ENCODE measurements at regions not wholly inside any gene's neighbourhood (a gene's known extent, or its start where the extent isn't known, plus 50 kb on each side); places are given as distances from the start of the nearest gene placed in this dataset.

DNA sequence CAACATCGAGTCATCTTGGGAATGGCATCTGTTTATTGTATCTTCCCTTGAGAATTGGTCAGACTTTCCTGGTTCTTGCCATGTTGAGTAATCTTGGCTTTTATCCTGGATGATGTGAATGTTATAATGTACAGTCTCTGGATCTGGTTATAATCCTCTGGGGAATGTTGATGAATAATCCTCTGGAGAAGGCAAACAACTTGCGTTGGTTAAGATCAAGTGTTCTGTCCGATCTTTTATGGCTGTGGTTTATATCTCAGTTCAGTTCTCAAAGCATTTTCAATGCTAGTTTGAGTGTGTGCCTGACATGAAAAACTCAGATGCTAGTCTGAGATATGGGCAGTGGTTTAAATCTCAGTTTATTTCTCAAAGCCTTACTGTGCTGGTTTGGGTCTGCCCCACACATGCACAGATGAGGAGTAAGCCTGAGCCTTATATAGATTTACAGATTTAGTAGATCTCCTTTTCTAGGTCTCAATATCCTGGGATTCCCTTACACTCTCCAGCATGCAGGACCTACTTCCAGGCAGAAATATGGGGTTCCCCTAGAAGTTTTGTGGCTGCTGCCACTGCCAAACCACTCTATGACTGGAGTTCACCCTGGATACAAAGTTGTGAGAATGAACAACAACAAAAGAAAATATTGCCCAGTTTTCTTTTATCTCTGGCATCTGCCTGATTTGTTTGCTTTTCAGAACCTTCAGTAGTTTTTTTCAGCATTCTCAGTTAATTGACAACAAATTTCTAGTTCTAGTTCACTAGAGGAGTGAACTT lies 191.8 kb upstream of the MAN1A1 start:
- Histone ChIP-seq H3K36me3 (ENCODE audit: insufficient read depth, low read depth, low read length) (no peaks in the 10 kb centered on the region), H3K27me3 (ENCODE audit: insufficient read depth, low read length) (no peaks in the 10 kb centered on the region), H3K4me3 (ENCODE audit: low read length) (no peak overlapping the region), H3K9me3 (ENCODE audit: insufficient read depth, low read depth, low read length) (no peaks in the 10 kb centered on the region), H3K9ac (ENCODE audit: low read depth, low read length) (no peak overlapping the region), H3K4me1 (ENCODE audit: insufficient read depth, low read length) (no peaks in the 10 kb centered on the region), H3K27ac (ENCODE audit: low read length) (no peak overlapping the region)

DNA sequence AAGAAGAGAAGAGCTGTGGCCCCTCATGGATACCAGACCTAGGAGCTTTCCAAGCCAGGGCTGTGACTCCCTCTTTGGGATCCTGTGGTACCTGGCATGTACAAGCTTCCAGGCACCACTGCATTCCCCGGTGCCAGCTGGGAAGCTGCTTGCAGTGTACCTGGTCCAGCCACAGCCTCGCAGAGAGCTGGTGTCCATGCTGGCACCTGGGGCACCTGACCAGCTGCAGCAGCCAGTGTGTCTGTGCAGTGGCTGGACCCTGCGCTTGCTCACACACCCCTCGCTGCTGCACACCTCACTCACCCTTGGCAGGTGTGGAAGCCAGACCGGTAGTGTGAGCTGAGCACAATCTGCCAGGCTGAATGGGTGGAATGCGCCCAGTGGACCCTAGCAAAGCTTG lies 190.9 kb upstream of the MAN1A1 start:
- H3K27ac ChIP-seq (ENCODE audit: low read length): no peak overlapping the region
- no peak overlapping the region for H3K9ac ChIP-seq (ENCODE audit: low read depth, low read length)
- no peaks in the 10 kb centered on the region for H3K27me3 ChIP-seq (ENCODE audit: insufficient read depth, low read length)
- H3K4me3 ChIP-seq (ENCODE audit: low read length): no peak overlapping the region
- no peaks in the 10 kb centered on the region for H3K9me3 ChIP-seq (ENCODE audit: insufficient read depth, low read depth, low read length)
- no peaks in the 10 kb centered on the region for H3K4me1 ChIP-seq (ENCODE audit: insufficient read depth, low read length)
- H3K36me3 ChIP-seq (ENCODE audit: insufficient read depth, low read depth, low read length): no peaks in the 10 kb centered on the region

DNA sequence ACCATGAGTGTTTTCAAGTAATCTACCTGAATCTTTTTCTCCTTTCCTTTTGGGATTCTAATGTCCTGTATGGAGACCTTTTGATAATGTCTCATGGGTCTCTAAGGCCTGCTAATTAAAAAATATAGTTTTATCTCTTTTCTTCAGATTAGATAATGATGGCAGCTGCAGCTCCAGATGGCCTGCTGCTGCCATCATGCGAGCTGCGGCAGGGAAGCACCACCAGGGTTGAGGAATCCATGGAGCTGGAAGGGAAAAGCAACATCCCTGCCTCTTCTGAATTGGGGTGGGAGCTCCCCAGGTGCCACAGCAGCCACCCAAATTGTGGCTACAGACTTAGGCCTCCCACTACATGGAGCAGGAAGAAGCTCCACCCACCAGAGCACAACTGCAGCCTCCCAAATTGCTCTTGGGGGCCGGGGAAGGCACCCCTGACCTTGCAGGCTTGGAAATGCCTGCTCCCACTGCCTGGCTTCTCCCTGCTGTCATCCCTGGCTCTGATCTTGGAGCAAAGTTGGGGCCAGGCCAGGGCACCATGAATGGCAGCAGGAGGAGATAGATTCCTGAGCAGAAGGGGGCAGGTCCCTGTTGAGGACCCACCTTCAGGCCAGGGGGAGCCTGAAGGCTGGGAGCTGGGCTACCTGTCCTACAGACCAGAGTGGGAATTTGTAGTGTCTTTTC lies 189.6 kb upstream of the MAN1A1 start:
- H3K9me3 ChIP-seq (ENCODE audit: insufficient read depth, low read depth, low read length): no peaks in the 10 kb centered on the region
- H3K27ac ChIP-seq (ENCODE audit: low read length): no peak overlapping the region
- H3K27me3 ChIP-seq (ENCODE audit: insufficient read depth, low read length): no peaks in the 10 kb centered on the region
- H3K9ac ChIP-seq (ENCODE audit: low read depth, low read length): no peak overlapping the region
- H3K36me3 ChIP-seq (ENCODE audit: insufficient read depth, low read depth, low read length): no peaks in the 10 kb centered on the region
- H3K4me1 ChIP-seq (ENCODE audit: insufficient read depth, low read length): no peaks in the 10 kb centered on the region
- no peak overlapping the region for H3K4me3 ChIP-seq (ENCODE audit: low read length)

GRCh38 chr6:119536666-119537065 lies 187.1 kb upstream of the MAN1A1 start:
- H3K4me3 ChIP-seq (ENCODE audit: low read length): no peak overlapping the region
- no peak overlapping the region for H3K27ac ChIP-seq (ENCODE audit: low read length)
- H3K9ac ChIP-seq (ENCODE audit: low read depth, low read length): no peak overlapping the region
- no peaks in the 10 kb centered on the region for H3K36me3 ChIP-seq (ENCODE audit: insufficient read depth, low read depth, low read length)
- no peaks in the 10 kb centered on the region for H3K9me3 ChIP-seq (ENCODE audit: insufficient read depth, low read depth, low read length)
- H3K27me3 ChIP-seq (ENCODE audit: insufficient read depth, low read length): no peaks in the 10 kb centered on the region
- no peaks in the 10 kb centered on the region for H3K4me1 ChIP-seq (ENCODE audit: insufficient read depth, low read length)

- no peaks in the 10 kb centered on the region for H3K27me3 ChIP-seq (ENCODE audit: insufficient read depth, low read length)
- no peaks in the 10 kb centered on the region for H3K36me3 ChIP-seq (ENCODE audit: insufficient read depth, low read depth, low read length)
- H3K9ac ChIP-seq (ENCODE audit: low read depth, low read length): no peak overlapping the region
- H3K4me1 ChIP-seq (ENCODE audit: insufficient read depth, low read length): no peaks in the 10 kb centered on the region
- H3K4me3 ChIP-seq (ENCODE audit: low read length): no peak overlapping the region
- no peak overlapping the region for H3K27ac ChIP-seq (ENCODE audit: low read length)
- H3K9me3 ChIP-seq (ENCODE audit: insufficient read depth, low read depth, low read length): no peaks in the 10 kb centered on the region
Observed at GRCh38 chr6:119535332-119535731, 185.8 kb upstream of the MAN1A1 start.

- no peak overlapping the region for H3K9ac ChIP-seq (ENCODE audit: low read depth, low read length)
- no peak overlapping the region for H3K4me3 ChIP-seq (ENCODE audit: low read length)
- H3K27ac ChIP-seq (ENCODE audit: low read length): no peak overlapping the region
- no peaks in the 10 kb centered on the region for H3K27me3 ChIP-seq (ENCODE audit: insufficient read depth, low read length)
- H3K36me3 ChIP-seq (ENCODE audit: insufficient read depth, low read depth, low read length): no peaks in the 10 kb centered on the region
- H3K4me1 ChIP-seq (ENCODE audit: insufficient read depth, low read length): no peaks in the 10 kb centered on the region
- no peaks in the 10 kb centered on the region for H3K9me3 ChIP-seq (ENCODE audit: insufficient read depth, low read depth, low read length)
Observed at GRCh38 chr6:119533603-119534279, 184.2 kb upstream of the MAN1A1 start.

- H3K27ac ChIP-seq (ENCODE audit: low read length): no peak overlapping the region
Observed at GRCh38 chr6:119527231-119527578, 177.6 kb upstream of the MAN1A1 start.

GRCh38 chr6:119526561-119527230 lies 177.1 kb upstream of the MAN1A1 start:
- Histone ChIP-seq H3K4me1 (ENCODE audit: insufficient read depth, low read length) (peaks cover 15% of the 10 kb centered on the region; the same call in 1 of the 2 replicates), H3K9me3 (ENCODE audit: insufficient read depth, low read depth, low read length) (no peaks in the 10 kb centered on the region), H3K9ac (ENCODE audit: low read depth, low read length) (no peak overlapping the region; the same call in 1 of the 2 replicates), H3K36me3 (ENCODE audit: insufficient read depth, low read depth, low read length) (no peaks in the 10 kb centered on the region), H3K27ac (ENCODE audit: low read length) (no peak overlapping the region), H3K4me3 (ENCODE audit: low read length) (no peak overlapping the region), H3K27me3 (ENCODE audit: insufficient read depth, low read length) (no peaks in the 10 kb centered on the region)

More at GRCh38 chr6:119527231-119527578, 177.6 kb upstream of the MAN1A1 start:
- no peaks in the 10 kb centered on the region for H3K9me3 ChIP-seq (ENCODE audit: insufficient read depth, low read depth, low read length)
- no peak overlapping the region for H3K9ac ChIP-seq (ENCODE audit: low read depth, low read length)
- no peak overlapping the region; the same call in 1 of the 2 replicates for H3K4me3 ChIP-seq (ENCODE audit: low read length)
- peaks cover 15% of the 10 kb centered on the region; the same call in 1 of the 2 replicates for H3K4me1 ChIP-seq (ENCODE audit: insufficient read depth, low read length)
- no peaks in the 10 kb centered on the region for H3K27me3 ChIP-seq (ENCODE audit: insufficient read depth, low read length)
- H3K36me3 ChIP-seq (ENCODE audit: insufficient read depth, low read depth, low read length): no peaks in the 10 kb centered on the region

GRCh38 chr6:119524410-119524809 lies 174.8 kb upstream of the MAN1A1 start:
- no peaks in the 10 kb centered on the region for H3K36me3 ChIP-seq (ENCODE audit: insufficient read depth, low read depth, low read length)
- no peak overlapping the region for H3K4me3 ChIP-seq (ENCODE audit: low read length)
- no peak overlapping the region for H3K9ac ChIP-seq (ENCODE audit: low read depth, low read length)
- no peak overlapping the region for H3K27ac ChIP-seq (ENCODE audit: low read length)
- no peaks in the 10 kb centered on the region for H3K9me3 ChIP-seq (ENCODE audit: insufficient read depth, low read depth, low read length)
- no peaks in the 10 kb centered on the region for H3K27me3 ChIP-seq (ENCODE audit: insufficient read depth, low read length)
- H3K4me1 ChIP-seq (ENCODE audit: insufficient read depth, low read length): peaks cover 15% of the 10 kb centered on the region; the same call in 1 of the 2 replicates

- Histone ChIP-seq H3K4me3 (ENCODE audit: low read length) (no peak overlapping the region), H3K36me3 (ENCODE audit: insufficient read depth, low read depth, low read length) (no peaks in the 10 kb centered on the region), H3K9ac (ENCODE audit: low read depth, low read length) (no peak overlapping the region), H3K9me3 (ENCODE audit: insufficient read depth, low read depth, low read length) (no peaks in the 10 kb centered on the region), H3K27ac (ENCODE audit: low read length) (no peak overlapping the region), H3K4me1 (ENCODE audit: insufficient read depth, low read length) (peaks cover 15% of the 10 kb centered on the region; the same call in 1 of the 2 replicates), H3K27me3 (ENCODE audit: insufficient read depth, low read length) (no peaks in the 10 kb centered on the region)
Observed at GRCh38 chr6:119523556-119523955, 174.0 kb upstream of the MAN1A1 start.

DNA sequence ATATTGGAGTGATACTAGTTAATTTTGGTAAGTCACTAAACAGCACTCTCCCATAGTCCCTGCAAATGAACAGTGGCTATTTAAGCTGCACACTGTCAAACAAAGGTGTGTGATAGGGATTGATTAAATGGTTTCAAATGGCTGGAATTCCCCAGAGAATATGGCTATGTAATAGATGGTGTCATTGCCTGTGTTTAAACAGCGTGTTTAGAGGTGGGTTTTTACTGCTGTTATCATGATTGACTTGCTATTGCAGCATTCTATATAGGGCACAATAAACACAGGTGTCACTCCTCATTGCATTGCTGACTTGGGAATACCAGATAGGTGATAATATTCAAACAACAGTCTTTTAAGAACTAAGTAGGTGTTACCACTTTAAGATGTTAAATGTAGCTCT lies 171.7 kb upstream of the MAN1A1 start:
- H3K36me3 ChIP-seq (ENCODE audit: insufficient read depth, low read depth, low read length): no peaks in the 10 kb centered on the region
- no peak overlapping the region for H3K27ac ChIP-seq (ENCODE audit: low read length)
- no peaks in the 10 kb centered on the region for H3K4me1 ChIP-seq (ENCODE audit: insufficient read depth, low read length)

More for the DNA sequence above, 171.7 kb upstream of the MAN1A1 start:
- H3K27me3 ChIP-seq (ENCODE audit: insufficient read depth, low read length): no peaks in the 10 kb centered on the region
- no peak overlapping the region for H3K4me3 ChIP-seq (ENCODE audit: low read length)
- no peaks in the 10 kb centered on the region for H3K9me3 ChIP-seq (ENCODE audit: insufficient read depth, low read depth, low read length)
- no peak overlapping the region for H3K9ac ChIP-seq (ENCODE audit: low read depth, low read length)
